ENCODE measurements at regions not wholly inside any gene's neighbourhood (a gene's known extent, or its start where the extent isn't known, plus 50 kb on each side); places are given as distances from the start of the nearest gene placed in this dataset.

- H3K27me3 ChIP-seq (replicated peaks in 1 of 4; ENCODE audit: control insufficient read depth in 3 of 4, extremely low read depth in 1 of 4, insufficient read depth in 3 of 4, low read length in 3 of 4): peaks cover 0 to 1% (median 0%) of the 10 kb centered on the region in 4 experiments; a peak in 1 of 7 replicates
- no peak for FAIRE-seq
- H2AK5ac ChIP-seq (ENCODE audit: low read depth, low read length): no peak overlapping the region
- H3K14ac ChIP-seq (ENCODE audit: insufficient read length): no peak overlapping the region
- no peak overlapping the region for H2BK20ac ChIP-seq (ENCODE audit: low read length)
- no peaks in the 10 kb centered on the region for H3K23me2 ChIP-seq (ENCODE audit: low read depth, low read length)
- H4K91ac ChIP-seq (replicated peaks; ENCODE audit: insufficient read length, low read length): no peak overlapping the region
- CTCF ChIA-PET (ENCODE audit: partially characterized antibody): interaction anchor here (1.2 kb wide), 1 partner anchor 237 kb away, joined by 3 read pairs; no protein-coding TSS in a partner anchor
- no peak for TF ChIP-seq POLR2A (IDR thresholded peaks at IDR 0.05; ENCODE audit: control extremely low read depth in 1 of 2, low read depth in 2 of 2, low read length in 2 of 2)
- TF ChIP-seq POU5F1 (IDR thresholded peaks at IDR 0.05; ENCODE audit: low read depth, low read length): no peak
- TF ChIP-seq TBP (IDR thresholded peaks at IDR 0.05; ENCODE audit: low read depth, low read length): no peak
- TF ChIP-seq RAD21 (IDR thresholded peaks at IDR 0.05 in 1 of 2, conservative IDR thresholded peaks at IDR 0.05 in 1 of 2; ENCODE audit: low read depth in 2 of 2, low read length in 2 of 2): no peak
- no peak for TF ChIP-seq RNF2 (IDR thresholded peaks at IDR 0.05; ENCODE audit: borderline replicate concordance, low read depth, low read length, missing control alignments, poor library complexity, severe bottlenecking)
- no peak for TF ChIP-seq ASH2L (IDR thresholded peaks at IDR 0.05; ENCODE audit: low read length)
- TF ChIP-seq BRCA1 (IDR thresholded peaks at IDR 0.05; ENCODE audit: low read depth, low read length): no peak
- no peak for TF ChIP-seq HDAC6 (IDR thresholded peaks at IDR 0.05; ENCODE audit: low read depth, low read length)
- no peak for TF ChIP-seq SIX5 (IDR thresholded peaks at IDR 0.05; ENCODE audit: low read depth, low read length)
- TF ChIP-seq FOSL1 (IDR thresholded peaks at IDR 0.05; ENCODE audit: insufficient read depth, low read depth, low read length): no peak
- no peaks in the 10 kb centered on the region for H4K20me1 ChIP-seq (replicated peaks in 1 of 2; ENCODE audit: control insufficient read depth in 1 of 2, insufficient read depth in 2 of 2, low read length in 2 of 2)
- H2BK12ac ChIP-seq (ENCODE audit: low read depth, low read length): no peak overlapping the region
- no peak for DNase-seq (ENCODE audit: low read depth in 1 of 2, low spot score in 2 of 2)
- no peaks in the 10 kb centered on the region for H3K4me1 ChIP-seq (replicated peaks in 1 of 4; ENCODE audit: control insufficient read depth in 3 of 4, insufficient read depth in 4 of 4, low read length in 3 of 4)
- no peaks in the 10 kb centered on the region for H3K79me1 ChIP-seq (ENCODE audit: low read depth, low read length)
- no peak overlapping the region for H4K5ac ChIP-seq (ENCODE audit: insufficient read length, low read depth, low read length)
- WGBS, 2 experiments (ENCODE audit: extremely low coverage in 1 of 2, insufficient coverage in 1 of 2, insufficient read length in 1 of 2, insufficient replicate concordance in 2 of 2, low coverage in 1 of 2, low lambda C conversion rate in 2 of 2, missing lambda C conversion rate in 1 of 2): 94% methylated on average over 6 of the region's 6 CpGs; no CpG with 5 or more reads in 1 of the 2 experiments
- H3K36me3 ChIP-seq (ENCODE audit: control insufficient read depth in 2 of 4, insufficient read depth in 4 of 4, low read length in 3 of 4): no peaks in the 10 kb centered on the region
- no peak overlapping the region for H2BK15ac ChIP-seq (ENCODE audit: low read length)
- no peak overlapping the region for H3K56ac ChIP-seq (replicated peaks; ENCODE audit: insufficient read length, low read depth, low read length)
- H3K9ac ChIP-seq (replicated peaks in 1 of 4; ENCODE audit: extremely low read depth in 1 of 4, low read depth in 3 of 4, low read length in 3 of 4): no peak overlapping the region
- no peak overlapping the region for H2BK120ac ChIP-seq (replicated peaks; ENCODE audit: low read depth, low read length)
- H3K4me2 ChIP-seq (ENCODE audit: insufficient read depth in 1 of 2, low read depth in 2 of 2, low read length in 2 of 2): no peak overlapping the region
- H3K27ac ChIP-seq (ENCODE audit: low read depth, low read length): no peak overlapping the region
- H3K9me3 ChIP-seq (ENCODE audit: insufficient read depth in 2 of 2, low read depth in 1 of 2, low read length in 1 of 2): no peaks in the 10 kb centered on the region
- H2AFZ ChIP-seq (ENCODE audit: low read length): no peak overlapping the region
- POLR2A ChIA-PET (ENCODE audit: partially characterized antibody): interaction anchor here (0.9 kb wide), 1 partner anchor 12 kb away, joined by 3 read pairs; no protein-coding TSS in a partner anchor
- no peak overlapping the region for H3K4ac ChIP-seq (replicated peaks; ENCODE audit: insufficient read length, low read depth, low read length)
- no peak overlapping the region for H3K4me3 ChIP-seq (ENCODE audit: extremely low read depth in 1 of 4, insufficient read depth in 2 of 4, low read depth in 3 of 4, low read length in 4 of 4)
- no peak overlapping the region for H3K18ac ChIP-seq (ENCODE audit: extremely low read depth, low read length)
- H2BK5ac ChIP-seq (ENCODE audit: low read depth, low read length): no peak overlapping the region
- H4K8ac ChIP-seq (ENCODE audit: extremely low read depth, insufficient read depth, low read length): no peak overlapping the region
- H3K23ac ChIP-seq (ENCODE audit: insufficient read length): no peak overlapping the region
- H3K79me2 ChIP-seq (ENCODE audit: control insufficient read depth in 1 of 2, insufficient read depth in 2 of 2, low read length in 2 of 2): no peaks in the 10 kb centered on the region
These were observed 262.5 kb upstream of the C9orf72 start for GRCh38 chr9:27835746-27836145.
